T-helper 2 cell treated with Interferon-gamma antibody and Interleukin-4, amounts not matched to agents 5 μg/mL and 100 μg/mL, for 36 hours (primary cell): ENCODE measurements at regions not wholly inside any gene's neighbourhood (a gene's known extent, or its start where the extent isn't known, plus 50 kb on each side); places are given as distances from the start of the nearest gene placed in this dataset.

Source experiments
- DNase-seq: peaks from one replicate; pipeline ENCODE4 v3.0.0; 2021; ENCODE audit warnings: low spot score
- H3K27ac Mint-ChIP-seq: one replicate; pipeline ENCODE4 v1.8.0; 2021; ENCODE audit warnings: mild to moderate bottlenecking, mixed read lengths
- H3K27me3 Mint-ChIP-seq: one replicate; pipeline ENCODE4 v1.8.0; 2021; ENCODE audit warnings: low read depth, mixed read lengths
- H3K36me3 Mint-ChIP-seq: one replicate; pipeline ENCODE4 v1.8.0; 2021; ENCODE audit warnings: low read depth, mixed read lengths
- H3K4me1 Mint-ChIP-seq: one replicate; pipeline ENCODE4 v1.8.0; 2021; ENCODE audit warnings: low read depth, mixed read lengths
- H3K4me3 Mint-ChIP-seq: one replicate; pipeline ENCODE4 v1.8.0; 2022; ENCODE audit warnings: mild to moderate bottlenecking, moderate library complexity, mixed read lengths
- H3K9me3 Mint-ChIP-seq: one replicate; pipeline ENCODE4 v1.8.0; 2021; ENCODE audit warnings: mixed read lengths

DNA sequence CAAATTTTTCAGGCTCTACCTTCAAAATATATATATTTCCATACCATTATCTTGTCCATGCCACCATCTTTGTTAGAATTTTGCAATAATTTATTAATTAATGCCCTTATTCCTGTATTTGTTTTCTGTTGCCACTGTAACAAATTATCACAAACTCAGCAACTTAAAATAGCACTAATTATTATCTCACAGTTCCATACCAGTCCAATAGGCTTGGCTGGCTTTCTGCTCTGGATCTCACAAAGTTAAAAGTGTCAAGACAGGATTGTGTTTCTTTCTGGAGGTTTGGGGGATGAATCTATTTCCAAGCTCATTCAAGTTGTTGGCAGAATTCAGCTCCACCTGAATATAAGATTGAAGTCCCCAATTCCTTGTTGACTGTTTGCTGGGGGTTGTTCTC lies 58.6 kb upstream of the SLC38A4 start:
- Mint-ChIP-seq H3K9me3 (peaks cover 7% of the 10 kb centered on the region), H3K4me3 (no peak overlapping the region), H3K36me3 (no peaks in the 10 kb centered on the region), H3K4me1 (no peaks in the 10 kb centered on the region), H3K27ac (no peak overlapping the region), H3K27me3 (peaks cover 2% of the 10 kb centered on the region)
- no peak for DNase-seq

DNA sequence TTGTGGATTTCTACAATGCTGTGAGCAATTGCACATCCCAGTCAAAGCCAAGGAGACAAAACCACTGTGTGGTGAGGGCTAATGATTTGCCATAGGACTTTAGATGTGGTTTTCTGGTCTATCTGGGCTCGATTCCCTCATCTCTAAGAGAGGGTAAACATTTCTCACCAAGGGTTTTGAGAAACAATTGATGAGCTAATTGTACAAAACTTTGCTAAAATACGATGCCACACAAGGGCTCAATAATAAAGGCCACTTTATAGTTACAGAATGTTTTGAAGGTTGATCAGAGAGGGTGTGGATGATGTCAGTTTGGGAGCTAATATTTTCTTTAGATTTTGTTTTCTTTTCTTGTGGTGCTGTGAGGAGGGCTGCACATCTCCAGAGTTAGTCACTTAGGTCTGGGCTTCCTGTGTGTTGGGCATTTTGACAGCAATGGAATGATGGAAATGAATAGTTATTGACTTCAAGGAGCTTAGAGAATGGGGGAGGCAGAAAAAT lies 60.8 kb upstream of the SLC38A4 start:
- Mint-ChIP-seq H3K36me3 (no peaks in the 10 kb centered on the region), H3K4me3 (no peak overlapping the region), H3K27me3 (peaks cover 2% of the 10 kb centered on the region), H3K27ac (no peak overlapping the region), H3K4me1 (no peaks in the 10 kb centered on the region), H3K9me3 (no peaks in the 10 kb centered on the region)
- no peak for DNase-seq

DNA sequence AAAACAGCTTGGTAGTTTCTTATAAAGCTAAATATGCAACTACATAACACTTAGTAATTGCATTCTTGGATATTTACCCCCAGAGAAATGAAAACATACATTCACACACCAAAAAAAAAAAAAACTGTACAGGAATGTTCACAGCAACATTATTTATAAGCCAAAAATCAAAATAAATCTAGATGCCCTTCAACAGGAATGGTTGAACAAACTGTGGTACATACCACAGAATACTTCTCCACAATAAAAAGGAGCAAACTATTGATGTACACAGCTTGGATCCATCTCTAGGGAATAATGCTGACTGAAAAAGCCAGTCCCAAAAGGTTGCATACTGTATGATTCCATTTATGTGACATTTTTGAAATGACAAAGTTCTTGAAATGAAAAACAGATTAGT lies 62.1 kb upstream of the SLC38A4 start:
- no peak overlapping the region for H3K4me3 Mint-ChIP-seq
- H3K9me3 Mint-ChIP-seq, result no peaks in the 10 kb centered on the region
- no peaks in the 10 kb centered on the region for H3K27me3 Mint-ChIP-seq
- no peak overlapping the region for H3K27ac Mint-ChIP-seq
- DNase-seq, result no peak
- H3K36me3 Mint-ChIP-seq, result no peaks in the 10 kb centered on the region
- no peaks in the 10 kb centered on the region for H3K4me1 Mint-ChIP-seq

DNA sequence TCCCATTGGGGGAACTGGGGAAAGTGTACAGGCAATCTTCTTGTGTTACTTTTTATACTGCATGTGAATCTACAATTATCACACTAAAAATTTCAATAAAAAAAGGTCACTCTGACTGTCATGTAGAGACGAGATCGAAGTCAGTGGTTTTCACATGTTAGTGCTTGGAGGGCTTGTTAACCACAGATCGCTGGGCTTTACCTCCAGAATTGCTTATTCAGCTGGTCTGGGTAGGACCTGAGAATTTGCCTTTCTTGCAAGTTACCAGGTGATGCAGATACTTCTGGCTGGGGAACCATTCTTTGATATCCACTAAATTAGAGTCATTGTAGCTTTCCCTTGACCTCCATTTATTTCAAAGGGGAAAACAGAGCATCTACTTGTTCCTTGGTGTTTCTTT lies 62.8 kb upstream of the SLC38A4 start:
- H3K36me3 Mint-ChIP-seq, result no peaks in the 10 kb centered on the region
- no peak overlapping the region for H3K27ac Mint-ChIP-seq
- no peak overlapping the region for H3K4me3 Mint-ChIP-seq
- H3K9me3 Mint-ChIP-seq, result no peaks in the 10 kb centered on the region
- H3K4me1 Mint-ChIP-seq, result no peaks in the 10 kb centered on the region
- DNase-seq, result no peak
- H3K27me3 Mint-ChIP-seq, result no peaks in the 10 kb centered on the region

DNA sequence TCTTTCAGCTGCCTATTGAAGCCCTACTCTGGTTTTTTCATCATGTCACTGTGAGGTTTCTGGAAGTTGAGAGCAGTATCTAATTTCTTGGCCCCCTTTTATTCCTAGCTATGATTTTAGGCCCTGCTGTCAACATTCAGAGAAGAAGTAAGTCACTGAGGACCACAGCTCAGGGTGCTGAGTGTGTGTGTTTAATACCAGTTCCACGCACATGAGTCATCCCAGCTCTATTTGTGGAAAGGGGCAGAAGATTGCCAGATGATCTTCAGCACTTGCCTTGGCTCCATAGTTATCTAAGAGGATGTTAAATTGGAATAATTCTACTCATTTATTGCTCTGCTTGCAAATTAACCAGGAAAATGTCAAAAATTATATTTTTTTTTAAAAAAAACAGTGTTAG lies 65.5 kb upstream of the SLC38A4 start:
- H3K27ac Mint-ChIP-seq, result no peak overlapping the region
- H3K9me3 Mint-ChIP-seq, result no peaks in the 10 kb centered on the region
- H3K4me3 Mint-ChIP-seq, result no peak overlapping the region
- H3K36me3 Mint-ChIP-seq, result no peaks in the 10 kb centered on the region
- no peaks in the 10 kb centered on the region for H3K27me3 Mint-ChIP-seq
- H3K4me1 Mint-ChIP-seq, result no peaks in the 10 kb centered on the region
- DNase-seq, result no peak

DNA sequence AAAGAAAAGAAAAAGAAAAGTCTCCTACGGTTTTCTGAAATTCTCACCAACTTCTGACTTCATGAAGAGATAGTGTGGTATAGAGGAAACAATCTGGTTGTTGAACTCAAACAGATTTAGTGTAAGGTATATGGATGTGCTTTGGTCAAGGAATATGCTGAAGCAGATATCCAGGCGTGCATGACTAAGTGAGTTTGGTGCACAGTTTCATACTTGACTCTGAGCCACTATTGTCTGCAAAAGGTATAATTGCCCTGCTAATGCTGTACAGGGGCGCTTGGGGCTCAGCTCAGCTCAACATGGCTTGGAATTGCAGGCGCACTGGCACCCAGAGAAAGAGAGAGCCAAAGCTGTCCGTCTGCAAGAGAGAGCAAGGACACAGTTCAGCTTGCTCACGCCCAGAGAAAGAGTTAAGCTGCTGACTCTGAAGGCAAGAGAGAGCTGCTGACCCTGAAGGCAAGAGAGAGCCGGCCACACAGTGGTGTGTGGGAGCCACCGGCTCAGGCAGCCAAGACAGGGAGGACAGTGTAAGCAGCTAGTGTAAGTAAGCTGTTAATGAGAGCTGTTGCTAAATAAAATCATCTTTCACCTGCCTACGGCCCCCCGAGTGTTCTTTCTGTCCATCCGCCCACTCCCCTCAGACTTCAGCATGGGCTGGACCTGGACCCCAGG lies 66.4 kb upstream of the SLC38A4 start:
- Mint-ChIP-seq H3K27ac (no peak overlapping the region), H3K27me3 (no peaks in the 10 kb centered on the region), H3K4me3 (no peak overlapping the region), H3K4me1 (peaks cover 2% of the 10 kb centered on the region), H3K36me3 (no peaks in the 10 kb centered on the region), H3K9me3 (peaks cover 5% of the 10 kb centered on the region)
- no peak for DNase-seq

DNA sequence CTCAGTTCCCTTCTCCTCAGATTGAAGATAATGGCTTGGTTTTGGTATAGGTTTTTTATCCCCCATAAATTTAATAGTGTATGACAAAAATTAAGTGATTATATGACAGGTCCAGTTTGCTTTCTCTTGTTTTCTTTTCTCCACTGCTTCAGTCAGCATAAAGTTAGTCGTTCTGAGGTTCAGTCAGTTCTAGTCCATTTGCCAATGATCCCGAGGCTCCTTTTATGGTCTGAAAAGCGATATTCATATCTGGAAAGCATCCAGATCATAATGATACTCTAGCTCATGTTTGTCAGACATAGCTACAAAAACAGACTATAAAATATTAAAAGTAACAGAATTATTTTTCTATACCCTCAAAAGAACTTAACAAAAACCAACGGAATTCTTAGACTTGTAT lies 67.1 kb upstream of the SLC38A4 start:
- Mint-ChIP-seq H3K27ac (no peak overlapping the region), H3K4me3 (no peak overlapping the region), H3K4me1 (peaks cover 8% of the 10 kb centered on the region), H3K36me3 (no peaks in the 10 kb centered on the region), H3K27me3 (no peaks in the 10 kb centered on the region), H3K9me3 (peaks cover 13% of the 10 kb centered on the region)
- no peak for DNase-seq

DNA sequence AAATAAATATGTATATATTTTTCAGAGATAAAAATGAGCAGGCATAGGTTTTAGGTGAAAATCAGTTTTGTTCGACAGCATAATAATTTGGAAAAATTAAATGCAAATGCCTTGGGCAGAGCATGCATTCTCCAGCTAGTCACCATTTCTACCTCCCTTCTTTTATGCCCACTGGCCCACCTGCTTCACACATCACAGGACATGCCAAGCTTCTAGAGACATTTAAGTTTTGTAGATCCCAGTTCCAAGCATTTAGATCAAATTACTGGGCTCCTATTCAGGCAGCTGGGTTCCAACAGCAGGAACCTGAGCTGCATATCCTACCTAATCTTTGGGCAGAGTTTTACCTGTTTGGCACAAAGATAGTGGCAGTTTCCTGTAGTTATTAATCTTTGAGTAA lies 67.6 kb upstream of the SLC38A4 start:
- Mint-ChIP-seq H3K4me3 (no peak overlapping the region), H3K27me3 (no peaks in the 10 kb centered on the region), H3K9me3 (peaks cover 16% of the 10 kb centered on the region), H3K4me1 (peaks cover 11% of the 10 kb centered on the region), H3K36me3 (no peaks in the 10 kb centered on the region), H3K27ac (no peak overlapping the region)
- DNase-seq, result no peak

DNA sequence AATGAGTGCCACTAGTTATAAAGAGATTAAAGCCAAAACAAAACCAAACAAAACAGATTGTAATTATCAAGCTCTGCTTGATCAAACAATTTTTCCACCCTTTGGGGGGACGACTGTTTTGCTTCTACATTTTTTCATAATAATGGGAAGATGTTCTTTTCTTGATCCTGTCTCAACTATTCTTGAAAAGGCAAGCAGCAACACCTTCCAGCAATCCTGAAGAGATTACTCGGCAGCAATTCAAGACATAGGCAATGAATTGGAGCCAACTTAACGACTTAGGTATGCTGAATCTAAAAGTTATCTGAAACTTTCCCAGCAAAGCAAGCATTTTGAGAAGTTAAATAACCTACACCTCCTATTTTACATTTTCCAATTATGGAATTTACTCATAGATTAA lies 69.9 kb upstream of the SLC38A4 start:
- no peaks in the 10 kb centered on the region for H3K36me3 Mint-ChIP-seq
- peaks cover 16% of the 10 kb centered on the region for H3K9me3 Mint-ChIP-seq
- DNase-seq, result no peak
- peaks cover 22% of the 10 kb centered on the region for H3K4me1 Mint-ChIP-seq
- no peak overlapping the region for H3K27ac Mint-ChIP-seq
- H3K4me3 Mint-ChIP-seq, result no peak overlapping the region
- peaks cover 9% of the 10 kb centered on the region for H3K27me3 Mint-ChIP-seq

DNA sequence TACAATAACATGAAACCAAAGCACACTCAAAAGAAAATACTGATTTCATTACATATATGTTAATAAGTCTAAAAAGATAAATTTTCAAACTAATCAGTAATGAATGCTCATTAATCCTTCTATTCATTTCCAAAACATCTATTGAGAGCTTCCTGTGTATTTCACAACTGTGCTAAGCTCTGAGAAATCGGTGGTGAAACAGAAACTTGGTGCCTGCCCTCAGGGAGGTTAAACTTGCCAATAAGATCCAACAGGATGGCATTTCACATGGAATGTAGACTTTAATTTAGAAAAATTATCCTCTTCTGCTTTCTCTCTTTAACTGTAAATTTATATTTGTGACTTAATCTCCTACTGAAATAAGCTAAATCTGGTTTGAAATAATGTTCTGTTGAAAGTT lies 70.9 kb upstream of the SLC38A4 start:
- H3K4me3 Mint-ChIP-seq, result no peak overlapping the region
- H3K9me3 Mint-ChIP-seq, result peaks cover 16% of the 10 kb centered on the region
- H3K27ac Mint-ChIP-seq, result no peak overlapping the region
- peaks cover 10% of the 10 kb centered on the region for H3K27me3 Mint-ChIP-seq
- peaks cover 23% of the 10 kb centered on the region for H3K4me1 Mint-ChIP-seq
- DNase-seq, result no peak
- no peaks in the 10 kb centered on the region for H3K36me3 Mint-ChIP-seq

DNA sequence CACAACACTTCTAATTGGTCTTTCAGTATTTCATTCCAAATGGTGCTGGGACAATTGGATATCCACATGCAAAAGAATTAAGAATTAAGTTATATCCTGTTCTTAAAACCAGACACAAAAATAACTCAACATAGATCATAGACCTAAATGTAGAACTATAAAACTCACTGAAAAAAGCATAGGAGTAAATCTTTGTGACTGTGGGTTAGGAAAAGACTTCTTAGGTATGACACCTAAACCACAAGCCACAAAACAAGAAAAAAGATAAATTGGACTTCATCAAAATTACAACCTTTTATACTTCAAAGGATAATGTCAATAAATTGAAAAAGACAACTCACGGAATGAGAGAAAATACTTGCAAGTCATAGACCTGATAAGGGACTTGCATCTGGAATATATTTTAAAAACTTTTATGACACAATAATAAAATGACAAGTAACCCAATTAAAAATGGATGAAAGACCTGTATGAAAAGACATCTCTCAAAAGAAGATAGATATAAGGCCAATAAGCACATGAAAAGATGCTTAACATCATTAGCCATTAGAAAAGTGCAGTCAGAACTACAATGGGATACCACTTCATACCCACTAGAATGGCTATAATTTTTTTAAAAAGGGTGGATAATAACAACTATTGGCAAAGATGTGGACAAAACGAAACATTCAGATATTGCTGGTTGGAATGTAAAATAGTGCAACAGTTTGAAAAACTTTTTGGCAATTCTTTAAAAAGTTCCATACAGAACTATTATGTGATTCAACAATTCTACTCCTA lies 72.5 kb upstream of the SLC38A4 start:
- H3K27ac Mint-ChIP-seq, result no peak overlapping the region
- peaks cover 23% of the 10 kb centered on the region for H3K4me1 Mint-ChIP-seq
- H3K27me3 Mint-ChIP-seq, result peaks cover 13% of the 10 kb centered on the region
- H3K4me3 Mint-ChIP-seq, result no peak overlapping the region
- H3K36me3 Mint-ChIP-seq, result no peaks in the 10 kb centered on the region
- peaks cover 16% of the 10 kb centered on the region for H3K9me3 Mint-ChIP-seq
- no peak for DNase-seq

DNA sequence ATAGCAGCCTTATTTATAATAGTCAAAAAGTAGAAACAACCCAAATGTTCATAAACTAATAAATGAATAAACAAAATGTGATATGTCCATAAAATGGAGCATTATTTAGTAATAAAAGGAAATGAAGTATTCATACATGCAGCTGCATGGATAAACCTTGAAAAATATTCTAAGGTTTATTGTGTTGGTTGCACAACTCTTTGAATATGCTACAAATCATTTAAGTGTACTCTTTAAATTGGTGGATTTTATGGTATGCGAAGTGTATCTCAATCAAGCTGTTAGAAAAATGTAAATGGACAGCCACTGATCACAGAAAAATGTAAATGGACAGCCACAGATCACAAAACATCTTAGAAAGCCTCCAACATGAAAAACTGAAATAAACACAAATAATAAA lies 73.2 kb upstream of the SLC38A4 start:
- H3K27ac Mint-ChIP-seq, result no peak overlapping the region

DNA sequence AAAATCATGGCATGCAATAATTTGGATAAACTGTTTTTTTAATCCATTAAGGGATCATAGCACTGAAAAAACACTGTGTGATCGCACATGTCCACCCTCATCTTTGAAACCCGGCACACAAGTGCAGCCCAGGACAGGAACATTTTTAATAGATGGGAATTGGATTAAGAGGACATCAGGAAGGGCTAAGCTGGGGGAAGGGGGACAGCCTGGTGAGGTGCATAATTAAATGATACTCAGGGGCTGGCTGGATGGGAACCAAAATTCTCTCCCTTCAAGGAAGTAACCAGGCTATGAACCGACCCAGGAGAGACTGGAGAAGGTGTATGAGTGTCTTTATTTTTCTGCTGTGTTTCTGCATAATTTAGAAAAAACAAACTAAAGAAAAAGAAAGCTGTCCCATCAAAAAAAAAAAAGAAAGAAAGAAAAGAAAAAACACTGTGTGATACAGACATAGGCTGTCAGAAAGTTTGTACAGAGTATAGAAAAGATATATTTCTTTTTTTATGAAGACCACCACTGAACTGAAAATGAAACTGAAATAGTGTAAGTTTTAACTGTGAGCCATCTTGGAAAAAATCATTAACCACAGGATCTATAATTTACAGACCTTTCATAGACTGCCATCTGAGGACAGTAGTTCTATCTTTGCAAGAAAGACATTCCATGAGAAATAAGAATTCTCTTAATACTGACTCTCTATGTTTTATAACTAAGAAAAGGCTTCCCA lies 75.1 kb upstream of the SLC38A4 start:
- no peak overlapping the region for H3K27ac Mint-ChIP-seq
- H3K4me3 Mint-ChIP-seq, result no peak overlapping the region
- H3K27me3 Mint-ChIP-seq, result peaks cover 13% of the 10 kb centered on the region
- H3K9me3 Mint-ChIP-seq, result peaks cover 16% of the 10 kb centered on the region
- H3K36me3 Mint-ChIP-seq, result no peaks in the 10 kb centered on the region
- peaks cover 23% of the 10 kb centered on the region for H3K4me1 Mint-ChIP-seq
- DNase-seq, result no peak

More for the DNA sequence above, 73.2 kb upstream of the SLC38A4 start:
- no peak for DNase-seq
- Mint-ChIP-seq H3K9me3 (peaks cover 16% of the 10 kb centered on the region), H3K4me1 (peaks cover 23% of the 10 kb centered on the region), H3K27me3 (peaks cover 13% of the 10 kb centered on the region), H3K4me3 (no peak overlapping the region), H3K36me3 (no peaks in the 10 kb centered on the region)
